ENCODE measurements at regions not wholly inside any gene's neighbourhood (a gene's known extent, or its start where the extent isn't known, plus 50 kb on each side); places are given as distances from the start of the nearest gene placed in this dataset.
"Not testable (repeated sequence)": the region's sequence is repeated elsewhere in the genome, so short reads cannot be mapped to it uniquely, and the experiment has no call there.

DNA sequence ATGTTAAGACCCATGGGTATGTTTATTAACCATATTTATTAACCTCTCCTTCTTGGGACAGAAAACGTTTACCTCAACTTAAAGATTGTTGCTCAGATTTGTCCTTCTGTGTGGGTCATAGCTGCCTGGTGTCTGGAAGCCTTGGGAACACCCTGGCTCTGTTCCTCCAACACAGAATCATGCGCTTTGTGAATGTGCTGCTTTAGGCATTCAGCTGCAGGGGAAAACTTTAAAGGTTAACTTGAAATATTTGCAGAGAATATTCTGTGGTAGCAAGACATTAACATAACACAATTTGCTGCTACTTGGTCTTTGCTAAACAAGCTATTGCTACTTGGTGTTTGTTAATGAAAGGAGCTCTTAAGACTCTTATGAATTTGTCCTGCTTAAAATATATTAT lies 50.5 kb upstream of the THOC3 start:
- not testable (repeated sequence) for H3K9me3 Mint-ChIP-seq; H3K4me1 Mint-ChIP-seq; DNase-seq; ATAC-seq (replicated peaks); H3K36me3 Mint-ChIP-seq; H3K27me3 Mint-ChIP-seq; H3K27ac Mint-ChIP-seq; H3K4me3 Mint-ChIP-seq

DNA sequence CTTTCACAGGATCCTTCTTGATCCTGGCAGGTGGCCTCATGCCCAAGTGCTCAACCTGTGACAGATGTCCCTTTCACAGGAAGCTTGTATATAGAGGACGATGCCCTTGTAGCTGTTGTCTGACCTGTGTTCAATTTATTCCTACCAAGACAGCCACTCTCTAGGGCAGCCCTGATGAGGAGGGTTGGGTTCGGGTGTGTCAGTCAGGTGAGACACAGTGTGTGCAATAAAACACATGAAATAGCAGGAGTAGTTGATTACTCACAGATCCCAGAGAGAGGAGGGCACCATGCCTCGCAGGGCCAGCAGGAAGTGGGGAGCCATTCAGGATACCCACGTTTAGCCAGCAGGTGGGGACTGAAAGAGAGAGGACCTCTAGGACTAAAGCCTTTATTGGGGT lies 52.7 kb upstream of the THOC3 start:
- H3K4me3 Mint-ChIP-seq; ATAC-seq (replicated peaks); H3K27ac Mint-ChIP-seq; H3K9me3 Mint-ChIP-seq; H3K27me3 Mint-ChIP-seq; H3K36me3 Mint-ChIP-seq; DNase-seq; H3K4me1 Mint-ChIP-seq: not testable (repeated sequence)

DNA sequence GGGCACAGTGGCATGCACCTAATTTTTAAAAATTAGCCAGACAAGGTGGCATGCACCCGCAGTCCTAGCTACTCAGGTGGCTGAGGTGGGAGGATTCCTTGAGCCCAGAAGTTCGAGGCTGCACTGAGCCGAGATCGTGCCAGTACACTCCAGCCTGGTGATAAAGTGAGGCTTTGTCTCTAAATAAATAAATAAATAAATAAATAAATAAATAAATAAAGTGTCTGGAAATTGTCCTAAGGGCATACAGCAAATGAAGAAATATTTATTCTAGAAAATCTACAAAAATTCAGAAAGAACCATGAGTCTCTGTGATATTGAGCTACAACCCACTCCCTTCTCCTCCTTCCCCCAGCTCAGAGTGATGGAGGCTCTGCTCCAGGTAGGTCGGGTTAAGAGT lies 55.4 kb upstream of the THOC3 start:
- H3K36me3 Mint-ChIP-seq; DNase-seq; H3K27me3 Mint-ChIP-seq; H3K4me1 Mint-ChIP-seq; H3K4me3 Mint-ChIP-seq; H3K27ac Mint-ChIP-seq; ATAC-seq (replicated peaks); H3K9me3 Mint-ChIP-seq: not testable (repeated sequence)

DNA sequence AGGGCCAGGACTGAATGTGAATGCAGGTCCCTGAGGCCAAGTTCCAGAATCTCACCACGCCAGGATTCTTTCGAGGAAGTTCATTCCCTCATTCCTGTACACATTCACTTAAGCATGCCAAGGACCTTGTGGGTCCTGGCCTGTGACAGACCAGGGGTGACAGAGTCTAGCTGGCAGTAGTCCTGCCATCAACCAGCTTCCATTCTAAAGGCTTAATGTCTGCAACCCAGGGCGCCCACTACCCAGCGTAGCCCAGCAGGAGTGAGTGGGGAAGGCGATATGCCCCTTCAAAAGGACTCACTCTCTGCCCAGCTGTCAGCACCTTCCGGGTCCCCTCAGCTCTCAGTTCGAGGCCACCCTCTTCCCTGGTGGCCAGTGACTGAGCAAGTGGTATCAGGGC lies 61.3 kb upstream of the THOC3 start:
- ATAC-seq (replicated peaks); H3K27me3 Mint-ChIP-seq; H3K4me1 Mint-ChIP-seq; H3K9me3 Mint-ChIP-seq; H3K4me3 Mint-ChIP-seq; DNase-seq; H3K27ac Mint-ChIP-seq; H3K36me3 Mint-ChIP-seq: not testable (repeated sequence)

DNA sequence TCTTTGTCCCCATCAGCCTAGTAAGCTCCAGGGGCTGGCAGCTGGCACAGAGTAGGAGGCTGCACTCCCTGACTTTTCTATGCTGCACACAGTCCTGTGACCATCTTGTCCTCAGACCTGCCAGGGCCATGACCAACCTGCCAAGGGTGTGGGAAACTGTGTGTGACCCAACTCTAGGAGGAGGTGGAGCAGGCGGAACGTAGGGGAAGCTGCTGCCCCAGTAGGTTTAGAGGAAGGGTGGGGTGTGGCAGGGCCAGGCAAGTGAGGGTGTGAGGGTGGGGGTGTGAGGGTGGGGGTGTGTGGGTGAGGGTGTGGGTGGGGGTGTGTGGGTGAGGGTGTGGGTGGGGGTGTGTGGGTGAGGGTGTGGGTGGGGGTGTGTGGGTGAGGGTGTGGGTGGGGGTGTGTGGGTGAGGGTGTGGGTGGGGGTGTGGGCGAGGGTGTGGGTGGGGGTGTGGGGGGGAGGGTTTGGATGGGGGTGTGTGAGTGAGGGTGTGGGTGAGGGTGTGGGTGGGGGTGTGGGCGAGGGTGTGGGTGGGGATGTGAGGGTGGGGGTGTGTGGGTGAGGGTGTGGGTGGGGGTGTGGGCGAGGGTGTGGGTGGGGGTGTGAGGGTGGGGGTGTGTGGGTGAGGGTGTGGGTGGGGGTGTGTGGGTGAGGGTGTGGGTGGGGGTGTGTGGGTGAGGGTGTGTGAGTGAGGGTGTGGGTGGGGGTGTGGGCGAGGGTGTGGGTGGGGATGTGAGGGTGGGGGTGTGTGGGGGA lies 62.4 kb upstream of the THOC3 start:
- not testable (repeated sequence) for H3K27ac Mint-ChIP-seq, H3K36me3 Mint-ChIP-seq, H3K4me3 Mint-ChIP-seq, H3K4me1 Mint-ChIP-seq, H3K27me3 Mint-ChIP-seq, DNase-seq, H3K9me3 Mint-ChIP-seq
- ATAC-seq (replicated peaks), result peak; percentile 42 to 55

DNA sequence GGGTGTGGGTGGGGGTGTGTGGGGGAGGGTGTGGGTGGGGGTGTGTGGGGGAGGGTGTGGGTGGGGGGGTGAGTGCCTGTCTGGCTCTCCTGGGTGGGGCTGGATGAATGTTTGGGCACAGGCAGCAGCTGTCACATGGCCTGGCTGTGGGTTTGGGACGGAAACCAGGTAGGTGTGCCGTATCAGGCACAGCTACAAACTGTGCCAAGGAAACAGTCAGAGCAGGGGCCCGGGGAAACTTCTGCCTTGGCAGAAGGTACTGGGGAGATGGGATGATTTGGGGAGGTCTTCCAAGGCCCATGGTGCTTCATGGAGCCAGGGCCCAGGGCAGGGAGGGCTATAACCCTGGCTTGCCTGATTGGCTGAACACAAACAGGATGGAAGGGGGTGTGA lies 63.0 kb upstream of the THOC3 start:
- ATAC-seq (replicated peaks); H3K27ac Mint-ChIP-seq; H3K36me3 Mint-ChIP-seq; DNase-seq; H3K27me3 Mint-ChIP-seq; H3K4me3 Mint-ChIP-seq; H3K4me1 Mint-ChIP-seq; H3K9me3 Mint-ChIP-seq: not testable (repeated sequence)

DNA sequence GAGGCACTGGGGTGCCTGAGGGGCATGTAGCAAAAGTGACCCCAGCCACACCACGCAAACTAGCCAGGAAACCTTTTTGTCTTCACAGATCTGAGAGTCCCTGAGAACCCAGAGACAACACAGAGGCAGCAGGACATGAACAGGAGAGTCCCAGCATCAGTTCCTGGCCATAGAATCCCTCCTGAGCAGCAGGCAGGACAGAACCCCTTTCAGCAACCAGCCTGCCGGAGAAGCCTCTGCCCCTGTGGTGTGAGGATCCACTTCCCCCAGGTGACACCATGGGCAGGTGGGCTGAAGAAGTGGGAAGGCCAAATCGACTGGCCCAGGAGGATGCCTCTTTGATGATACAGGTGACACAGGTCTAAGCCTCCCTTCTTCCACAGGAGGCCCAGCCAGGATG lies 65.1 kb upstream of the THOC3 start:
- H3K4me3 Mint-ChIP-seq; H3K36me3 Mint-ChIP-seq; H3K27ac Mint-ChIP-seq; H3K4me1 Mint-ChIP-seq; ATAC-seq (replicated peaks); H3K9me3 Mint-ChIP-seq; DNase-seq: not testable (repeated sequence)
- H3K27me3 Mint-ChIP-seq, result peaks cover 0 to 12% of the 10 kb centered on the region in 2 donors

DNA sequence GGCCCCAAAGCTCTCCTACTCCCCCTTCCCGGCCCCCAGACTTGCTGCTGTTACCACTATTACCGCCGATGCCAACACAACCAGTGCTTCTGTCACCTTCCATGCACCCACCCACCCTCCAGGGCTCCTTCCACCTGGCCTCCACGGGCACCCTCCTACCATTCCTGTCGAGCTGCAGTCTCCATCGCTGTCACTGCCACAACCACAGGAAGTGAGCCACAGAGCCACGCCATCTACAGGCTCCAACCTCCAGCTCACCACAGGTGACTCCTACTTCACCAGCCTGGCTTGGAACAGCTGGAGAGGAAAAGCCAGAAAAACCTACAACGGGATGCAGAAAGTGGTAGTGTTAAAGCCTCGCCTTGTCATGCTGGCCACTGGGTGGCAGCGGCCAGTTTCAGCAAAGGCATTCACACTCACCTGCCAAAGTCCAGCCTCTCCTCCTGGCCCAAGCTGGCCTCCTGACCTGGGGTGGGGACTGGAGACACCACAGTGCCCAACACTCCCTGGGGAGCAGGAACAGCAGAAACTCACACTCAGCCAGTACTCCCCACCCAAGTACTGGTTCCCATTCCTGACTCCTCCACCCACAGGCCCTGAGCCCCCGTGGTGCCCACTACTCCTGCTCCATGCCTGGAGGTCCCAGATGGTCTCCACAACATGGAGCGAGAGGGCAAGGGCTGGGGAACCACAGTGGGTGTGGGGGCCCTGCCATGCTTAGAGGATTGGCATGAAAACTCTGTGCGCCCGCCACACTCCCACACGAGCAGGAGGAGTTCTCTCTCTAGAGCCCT lies 66.5 kb upstream of the THOC3 start:
- peak in 1 of 2 donors; percentile 23 for ATAC-seq (replicated peaks)
- not testable (repeated sequence) for H3K4me1 Mint-ChIP-seq, H3K4me3 Mint-ChIP-seq, H3K36me3 Mint-ChIP-seq, H3K27ac Mint-ChIP-seq, DNase-seq, H3K9me3 Mint-ChIP-seq
- H3K27me3 Mint-ChIP-seq, result peaks cover 0 to 12% of the 10 kb centered on the region in 2 donors

DNA sequence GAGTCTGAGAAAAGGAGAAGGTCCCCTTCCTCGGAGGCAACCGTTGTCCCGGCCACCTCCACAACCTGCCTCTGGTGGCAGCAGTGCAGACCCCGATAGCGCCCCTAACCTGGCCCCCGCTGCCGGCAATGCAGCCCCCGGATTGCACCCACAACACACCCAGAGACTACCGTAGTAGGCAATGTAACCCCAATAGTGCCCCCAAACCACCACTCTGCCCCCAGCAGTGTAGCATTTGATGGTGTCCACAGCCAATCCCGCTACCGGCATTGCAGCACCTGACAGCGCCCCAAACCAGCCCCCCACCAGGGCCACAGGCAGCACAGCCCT lies 67.1 kb upstream of the THOC3 start:
- not testable (repeated sequence) for H3K36me3 Mint-ChIP-seq; ATAC-seq (replicated peaks); H3K27ac Mint-ChIP-seq; H3K4me3 Mint-ChIP-seq; H3K4me1 Mint-ChIP-seq; DNase-seq; H3K9me3 Mint-ChIP-seq
- H3K27me3 Mint-ChIP-seq, result peaks cover 0 to 12% of the 10 kb centered on the region in 2 donors

DNA sequence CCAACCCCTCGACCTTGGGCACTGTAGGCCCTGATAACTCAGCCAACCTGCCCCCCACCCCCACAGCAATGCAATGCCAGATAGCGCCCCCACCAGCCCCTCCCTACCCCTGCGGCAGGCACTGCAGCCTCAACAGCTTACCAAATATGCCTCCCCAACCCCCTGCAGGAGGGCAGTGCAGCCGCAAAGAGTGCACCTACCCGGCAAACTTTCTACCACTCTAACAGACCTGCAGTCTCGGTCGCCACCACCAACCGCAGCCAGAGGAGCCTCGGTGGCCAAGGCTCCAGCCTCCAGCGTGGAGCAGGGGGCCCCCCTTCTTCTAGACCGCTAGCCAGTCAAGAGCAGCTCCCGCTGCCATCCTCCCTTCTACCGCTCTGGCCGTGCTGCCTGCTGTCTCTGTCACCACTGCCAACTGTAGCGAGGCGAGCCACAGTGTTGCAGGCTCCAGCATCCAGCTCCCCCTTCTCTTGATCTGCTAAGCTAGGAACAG lies 67.7 kb upstream of the THOC3 start:
- not testable (repeated sequence) for DNase-seq; ATAC-seq (replicated peaks); H3K4me1 Mint-ChIP-seq; H3K4me3 Mint-ChIP-seq; H3K36me3 Mint-ChIP-seq; H3K27ac Mint-ChIP-seq; H3K9me3 Mint-ChIP-seq
- peaks cover 0 to 12% of the 10 kb centered on the region in 2 donors for H3K27me3 Mint-ChIP-seq

DNA sequence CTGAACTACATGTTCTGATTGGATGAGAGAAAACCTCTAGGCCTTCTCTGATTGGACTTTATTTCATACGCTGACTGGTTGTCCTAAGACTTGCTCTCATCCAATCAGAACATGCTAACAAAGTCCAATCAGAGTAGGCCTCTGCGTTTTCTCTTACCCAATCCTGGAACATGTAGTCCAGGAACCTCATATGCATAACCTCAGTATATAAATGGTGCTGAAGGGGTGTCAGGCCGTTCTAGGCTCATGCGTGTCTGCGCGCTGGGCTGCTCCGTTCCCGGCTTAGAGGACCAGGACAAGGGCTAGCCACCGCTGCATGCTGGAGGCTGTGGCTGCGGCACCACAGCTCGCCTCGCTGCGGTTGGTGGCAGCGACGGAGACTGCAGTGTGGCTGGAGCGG lies 68.3 kb upstream of the THOC3 start:
- ATAC-seq (replicated peaks); H3K4me1 Mint-ChIP-seq; DNase-seq; H3K27ac Mint-ChIP-seq; H3K4me3 Mint-ChIP-seq; H3K9me3 Mint-ChIP-seq; H3K36me3 Mint-ChIP-seq: not testable (repeated sequence)
- H3K27me3 Mint-ChIP-seq, result peaks cover 0 to 12% of the 10 kb centered on the region in 2 donors

DNA sequence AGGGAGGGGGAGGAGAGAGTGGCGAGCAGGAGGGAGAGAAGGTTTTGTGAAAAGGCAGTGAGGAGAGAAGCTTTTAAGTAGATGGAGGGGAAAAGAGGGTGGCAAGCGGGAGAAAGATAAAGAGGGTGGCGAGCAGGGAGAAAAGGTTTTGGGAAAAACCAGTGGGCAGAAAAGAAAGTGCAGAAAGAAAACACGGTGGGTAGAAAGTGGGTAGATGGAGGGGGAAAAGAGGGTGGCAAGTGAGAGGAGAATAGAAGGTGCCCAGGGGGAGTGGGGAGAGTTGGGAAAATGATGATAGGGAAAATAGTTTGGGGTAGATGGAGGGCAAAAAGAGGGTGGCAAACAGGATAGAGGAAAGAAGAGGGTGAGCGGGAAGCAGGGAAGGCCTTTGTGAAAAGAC lies 69.1 kb upstream of the THOC3 start:
- not testable (repeated sequence) for H3K9me3 Mint-ChIP-seq; H3K27ac Mint-ChIP-seq; H3K4me3 Mint-ChIP-seq; ATAC-seq (replicated peaks); DNase-seq; H3K36me3 Mint-ChIP-seq; H3K4me1 Mint-ChIP-seq
- peaks cover 0 to 12% of the 10 kb centered on the region in 2 donors for H3K27me3 Mint-ChIP-seq

DNA sequence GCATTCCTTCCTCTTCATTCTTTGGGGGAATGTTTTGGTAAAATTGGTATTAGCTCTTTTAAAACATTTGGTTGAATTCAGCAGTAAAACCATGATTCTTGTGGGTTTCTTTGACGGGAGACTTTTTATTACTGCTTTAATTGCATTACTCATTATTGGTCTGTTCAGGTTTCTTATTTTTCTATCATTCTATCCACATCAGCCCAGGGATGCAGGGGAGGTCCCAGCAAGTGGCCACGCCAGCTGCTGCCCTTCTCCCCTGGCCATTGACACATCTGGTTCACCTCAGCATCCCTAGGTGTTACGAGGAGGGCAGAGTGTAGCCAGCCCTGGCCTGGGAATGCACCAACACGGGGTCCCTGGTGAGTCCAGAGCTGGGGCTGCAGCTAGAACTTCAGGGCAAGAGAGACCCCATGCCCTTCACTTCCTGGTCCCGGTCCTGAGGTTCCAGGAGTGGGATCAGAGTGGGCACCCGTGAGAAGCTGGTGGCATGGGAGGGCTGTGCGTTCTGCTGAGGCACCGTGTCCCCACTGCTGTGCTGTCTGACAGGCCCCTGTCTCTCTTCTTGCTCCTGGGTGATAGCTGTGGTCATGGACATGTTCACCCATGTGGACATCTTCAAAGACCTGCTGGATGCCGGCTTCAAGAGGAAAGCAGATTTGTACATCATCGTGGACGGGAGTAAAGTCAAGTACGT lies 72.1 kb upstream of the THOC3 start:
- H3K27me3 Mint-ChIP-seq, result peaks cover 0 to 12% of the 10 kb centered on the region in 2 donors
- not testable (repeated sequence) for DNase-seq; ATAC-seq (replicated peaks)

DNA sequence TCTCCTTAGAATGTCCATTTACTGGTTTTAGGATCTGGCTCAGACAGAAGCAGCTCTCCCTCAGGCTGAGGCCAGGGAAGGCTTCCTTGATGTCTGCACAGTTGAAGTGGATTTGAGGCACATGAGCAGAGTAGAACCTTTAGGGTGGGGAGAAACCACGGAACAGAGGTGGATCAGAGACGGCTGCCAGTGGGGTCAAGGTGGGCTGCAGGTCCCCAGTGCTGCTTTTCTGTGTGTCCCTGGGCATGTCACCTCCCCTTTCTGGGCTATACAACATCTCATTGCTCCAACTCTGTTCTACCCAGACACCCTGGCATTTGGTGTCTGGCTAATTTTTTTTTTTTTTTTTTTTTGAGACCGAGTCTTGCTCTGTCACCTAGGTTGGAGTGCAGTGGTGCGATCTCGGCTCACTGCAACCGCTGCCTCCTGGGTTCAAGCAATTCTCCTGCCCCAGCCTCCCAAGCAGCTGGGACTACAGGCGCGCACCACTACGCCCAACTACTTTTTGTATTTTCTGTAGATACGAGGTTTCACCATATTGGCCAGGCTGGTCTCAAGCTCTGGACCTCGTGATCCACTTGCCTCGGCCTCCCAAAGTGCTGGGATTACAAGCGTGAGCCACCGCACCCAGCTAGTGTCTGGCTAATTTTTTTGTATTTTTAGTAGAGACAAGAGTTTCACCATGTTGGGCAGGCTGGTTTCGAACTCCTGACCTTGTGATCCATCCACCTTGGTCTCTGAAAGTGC lies 73.3 kb upstream of the THOC3 start:
- H3K27ac Mint-ChIP-seq; H3K4me1 Mint-ChIP-seq; ATAC-seq (replicated peaks); H3K9me3 Mint-ChIP-seq; DNase-seq; H3K4me3 Mint-ChIP-seq; H3K36me3 Mint-ChIP-seq; H3K27me3 Mint-ChIP-seq: not testable (repeated sequence)

More for the DNA sequence above, 72.1 kb upstream of the THOC3 start:
- H3K4me1 Mint-ChIP-seq, H3K9me3 Mint-ChIP-seq, H3K36me3 Mint-ChIP-seq, H3K27ac Mint-ChIP-seq, H3K4me3 Mint-ChIP-seq: not testable (repeated sequence)
